GM18909 (cell line): ENCODE measurements at regions not wholly inside any gene's neighbourhood (a gene's known extent, or its start where the extent isn't known, plus 50 kb on each side); places are given as distances from the start of the nearest gene placed in this dataset.
"Not testable (repeated sequence)": the region's sequence is repeated elsewhere in the genome, so short reads cannot be mapped to it uniquely, and the experiment has no call there.

Experiments
- ATAC-seq: cut with Tn5 transposase; IDR thresholded peaks from one replicate; pipeline ENCODE4 v1.9.1; 2021; ENCODE audit warnings: mild to moderate bottlenecking; ENCODE audit not compliant: unreplicated experiment, poor library complexity

GRCh38 chr4:173731257-173731656, 201.2 kb upstream of the HAND2 start:
- no peak for ATAC-seq

- ATAC-seq: no peak
Measured at GRCh38 chr4:173722075-173722474, 192.0 kb upstream of the HAND2 start.

GRCh38 chr4:173718504-173718903, 188.5 kb upstream of the HAND2 start:
- not testable (repeated sequence) for ATAC-seq

- no peak for ATAC-seq
Measured at GRCh38 chr4:173717581-173717980, 187.6 kb upstream of the HAND2 start.

- no peak for ATAC-seq
Measured at GRCh38 chr4:173714456-173714855, 184.4 kb upstream of the HAND2 start.

GRCh38 chr4:173713026-173713425, 183.0 kb upstream of the HAND2 start:
- ATAC-seq: no peak

- no peak for ATAC-seq
Measured at GRCh38 chr4:173707658-173708419, 177.8 kb upstream of the HAND2 start.

- ATAC-seq: no peak
Measured at GRCh38 chr4:173704201-173704600, 174.2 kb upstream of the HAND2 start.

- no peak for ATAC-seq
Measured at GRCh38 chr4:173703021-173703420, 173.0 kb upstream of the HAND2 start.

- no peak for ATAC-seq
Measured at GRCh38 chr4:173700650-173701049, 170.6 kb upstream of the HAND2 start.

GRCh38 chr4:173699841-173700475, 169.9 kb upstream of the HAND2 start:
- no peak for ATAC-seq

GRCh38 chr4:173698557-173699262, 168.7 kb upstream of the HAND2 start:
- no peak for ATAC-seq

- ATAC-seq: no peak
Measured at GRCh38 chr4:173697840-173698239, 167.8 kb upstream of the HAND2 start.

- ATAC-seq: no peak
Measured at GRCh38 chr4:173696551-173696950, 166.5 kb upstream of the HAND2 start.

- ATAC-seq: no peak
Measured at GRCh38 chr4:173696011-173696410, 166.0 kb upstream of the HAND2 start.

GRCh38 chr4:173685831-173686210, 155.8 kb upstream of the HAND2 start:
- no peak for ATAC-seq

GRCh38 chr4:173685165-173685830, 155.3 kb upstream of the HAND2 start:
- no peak for ATAC-seq

- ATAC-seq: no peak
Measured at GRCh38 chr4:173684223-173684622, 154.2 kb upstream of the HAND2 start.

GRCh38 chr4:173682609-173683008, 152.6 kb upstream of the HAND2 start:
- no peak for ATAC-seq

GRCh38 chr4:173680278-173680677, 150.2 kb upstream of the HAND2 start:
- no peak for ATAC-seq

- no peak for ATAC-seq
Measured at GRCh38 chr4:173675446-173675845, 145.4 kb upstream of the HAND2 start.
